SK-N-SH treated with all-trans-retinoic acid at 6 μM for 48 hours (cell line): ENCODE measurements at regions not wholly inside any gene's neighbourhood (a gene's known extent, or its start where the extent isn't known, plus 50 kb on each side); places are given as distances from the start of the nearest gene placed in this dataset.

ENCODE experiments used
- ATAC-seq: fragments of 200-7000 bp; cut with Tn5 transposase; 3 replicates; pipeline ENCODE4 v1.9.1; 2020; ENCODE audit warnings: mild to moderate bottlenecking, moderate library complexity
- ARNTL ChIP-seq: fragments of 450-650 bp; formaldehyde crosslinking; IDR thresholded peaks from 2 replicates; pipeline ENCODE4 v1.5.0; 2020; ENCODE audit warnings: low read depth, mild to moderate bottlenecking, moderate library complexity, borderline replicate concordance
- BACH2 ChIP-seq: fragments of 250-450 bp; sonication (Bioruptor Pico); IDR thresholded peaks from 2 replicates; pipeline ENCODE4 v1.9.0; 2021; ENCODE audit warnings: mild to moderate bottlenecking, borderline replicate concordance
- CREB5 ChIP-seq: fragments of 250-450 bp; sonication (Bioruptor Pico); IDR thresholded peaks from 2 replicates; pipeline ENCODE4 v1.5.1; 2020; ENCODE audit warnings: low read depth, mild to moderate bottlenecking, moderate library complexity
- CSDC2 ChIP-seq: fragments of 250-450 bp; sonication (Bioruptor Pico); IDR thresholded peaks from 2 replicates; pipeline ENCODE4 v1.5.0; 2020; ENCODE audit warnings: mild to moderate bottlenecking, moderate library complexity
- CSRNP3 ChIP-seq: fragments of 250-450 bp; sonication (Bioruptor Pico); IDR thresholded peaks from 2 replicates; pipeline ENCODE4 v1.5.1; 2021; ENCODE audit warnings: mild to moderate bottlenecking, moderate library complexity
- ESRRG ChIP-seq: fragments of 250-450 bp; sonication (Bioruptor Pico); IDR thresholded peaks from 2 replicates; pipeline ENCODE4 v1.6.1; 2021; ENCODE audit warnings: mild to moderate bottlenecking
- GLIS3 ChIP-seq: fragments of 250-450 bp; sonication (Bioruptor Pico); IDR thresholded peaks from 2 replicates; pipeline ENCODE4 v1.5.0; 2020; ENCODE audit warnings: mild to moderate bottlenecking, moderate library complexity
- ISL1 ChIP-seq: fragments of 250-450 bp; sonication (Bioruptor Pico); IDR thresholded peaks from 2 replicates; pipeline ENCODE4 v2.1.2; 2022; ENCODE audit warnings: mild to moderate bottlenecking, moderate library complexity
- OSR1 ChIP-seq: fragments of 250-450 bp; sonication (Bioruptor Pico); IDR thresholded peaks from 2 replicates; pipeline ENCODE4 v1.8.0; 2022; ENCODE audit warnings: moderate library complexity, mild to moderate bottlenecking, inconsistent platforms
- PATZ1 ChIP-seq: fragments of 250-450 bp; sonication (Bioruptor Pico); IDR thresholded peaks from 2 replicates; pipeline ENCODE4 v1.8.0; 2020; ENCODE audit warnings: mild to moderate bottlenecking, moderate library complexity, borderline replicate concordance
- POU6F1 ChIP-seq: fragments of 250-450 bp; sonication (Bioruptor Pico); IDR thresholded peaks from 2 replicates; pipeline ENCODE4 v1.8.0; 2021; ENCODE audit warnings: low read depth, mild to moderate bottlenecking, moderate library complexity, borderline replicate concordance
- PPARA ChIP-seq: fragments of 250-450 bp; sonication (Bioruptor Pico); IDR thresholded peaks from 2 replicates; pipeline ENCODE4 v1.5.0; 2020; ENCODE audit warnings: mild to moderate bottlenecking, borderline replicate concordance
- RARB ChIP-seq: fragments of 250-450 bp; sonication (Bioruptor Pico); IDR thresholded peaks from 2 replicates; pipeline ENCODE4 v1.8.0; 2021; ENCODE audit warnings: mild to moderate bottlenecking, moderate library complexity
- SNAI2 ChIP-seq: fragments of 250-450 bp; sonication (Bioruptor Pico); IDR thresholded peaks from 2 replicates; pipeline ENCODE4 v1.5.0; 2020; ENCODE audit warnings: mild to moderate bottlenecking, moderate library complexity
- TCF4 ChIP-seq: fragments of 250-450 bp; sonication (Bioruptor Pico); IDR thresholded peaks from 2 replicates; pipeline ENCODE4 v1.8.0; 2021; ENCODE audit warnings: mild to moderate bottlenecking, moderate library complexity, borderline replicate concordance
- TOX ChIP-seq: fragments of 250-450 bp; sonication (Bioruptor Pico); IDR thresholded peaks from 2 replicates; pipeline ENCODE4 v1.8.0; 2021; ENCODE audit warnings: mild to moderate bottlenecking, moderate library complexity, borderline replicate concordance
- ZC3H10 ChIP-seq: fragments of 250-450 bp; sonication (Bioruptor Pico); IDR thresholded peaks from 2 replicates; pipeline ENCODE4 v1.5.1; 2021; ENCODE audit warnings: mild to moderate bottlenecking, moderate library complexity
- ZFP3 ChIP-seq: fragments of 250-450 bp; sonication (Bioruptor Pico); IDR thresholded peaks from 2 replicates; pipeline ENCODE4 v1.5.0; 2020; ENCODE audit warnings: mild to moderate bottlenecking, moderate library complexity
- ZFP30 ChIP-seq: fragments of 450-650 bp; formaldehyde crosslinking; IDR thresholded peaks from 2 replicates; pipeline ENCODE4 v1.5.0; 2022; ENCODE audit warnings: mild to moderate bottlenecking, moderate library complexity
- ZNF70 ChIP-seq: fragments of 450-650 bp; formaldehyde crosslinking; IDR thresholded peaks from 2 replicates; pipeline ENCODE4 v1.5.0; 2020; ENCODE audit warnings: mild to moderate bottlenecking, moderate library complexity
- ZNF8 ChIP-seq: fragments of 450-650 bp; formaldehyde crosslinking; IDR thresholded peaks from 2 replicates; pipeline ENCODE4 v1.5.0; 2020; ENCODE audit warnings: mild to moderate bottlenecking, moderate library complexity
- TF ChIP-seq, protein P1 (sequence below): fragments of 250-450 bp; sonication (Bioruptor Pico); IDR thresholded peaks from 2 replicates; pipeline ENCODE4 v1.5.0; 2020; ENCODE audit warnings: mild to moderate bottlenecking, moderate library complexity

DNA sequence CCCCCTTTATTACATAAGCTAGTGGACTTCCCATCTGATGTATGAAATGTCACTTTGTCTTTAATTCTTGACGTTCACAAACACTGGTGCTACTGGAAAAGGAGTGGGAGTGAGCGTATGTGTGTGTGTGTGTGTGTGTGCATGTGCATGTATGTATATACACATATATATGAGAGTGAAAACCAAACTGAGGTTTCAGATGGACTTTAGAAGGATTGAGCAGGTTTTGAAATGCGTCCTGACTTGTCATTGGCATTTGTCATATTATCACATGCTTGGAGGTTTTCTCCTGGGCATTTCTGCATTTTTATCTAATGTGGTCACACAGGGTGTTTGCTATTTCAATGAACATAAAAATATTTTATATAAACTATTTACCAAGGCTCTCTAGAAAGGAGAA, 1085.9 kb downstream of the BCL11B start:
- ATAC-seq, result no peak
- TF ChIP-seq GLIS3 (no peak), ZFP3 (CRISPR knock-in tag) (no peak), OSR1 (CRISPR knock-in tag) (no peak), RARB (CRISPR knock-in tag) (no peak), POU6F1 (CRISPR knock-in tag) (no peak), SNAI2 (CRISPR knock-in tag) (no peak), ZFP30 (CRISPR knock-in tag) (no peak), ZC3H10 (CRISPR knock-in tag) (no peak), PATZ1 (CRISPR knock-in tag) (no peak), CSRNP3 (no peak), TOX (CRISPR knock-in tag) (no peak), CSDC2 (no peak), BACH2 (no peak), ESRRG (CRISPR knock-in tag) (no peak), PPARA (CRISPR knock-in tag) (no peak), ISL1 (CRISPR knock-in tag) (no peak), ZNF70 (no peak), ARNTL (CRISPR knock-in tag) (no peak), CREB5 (CRISPR knock-in tag) (no peak)
- TF ChIP-seq, protein P1, sequence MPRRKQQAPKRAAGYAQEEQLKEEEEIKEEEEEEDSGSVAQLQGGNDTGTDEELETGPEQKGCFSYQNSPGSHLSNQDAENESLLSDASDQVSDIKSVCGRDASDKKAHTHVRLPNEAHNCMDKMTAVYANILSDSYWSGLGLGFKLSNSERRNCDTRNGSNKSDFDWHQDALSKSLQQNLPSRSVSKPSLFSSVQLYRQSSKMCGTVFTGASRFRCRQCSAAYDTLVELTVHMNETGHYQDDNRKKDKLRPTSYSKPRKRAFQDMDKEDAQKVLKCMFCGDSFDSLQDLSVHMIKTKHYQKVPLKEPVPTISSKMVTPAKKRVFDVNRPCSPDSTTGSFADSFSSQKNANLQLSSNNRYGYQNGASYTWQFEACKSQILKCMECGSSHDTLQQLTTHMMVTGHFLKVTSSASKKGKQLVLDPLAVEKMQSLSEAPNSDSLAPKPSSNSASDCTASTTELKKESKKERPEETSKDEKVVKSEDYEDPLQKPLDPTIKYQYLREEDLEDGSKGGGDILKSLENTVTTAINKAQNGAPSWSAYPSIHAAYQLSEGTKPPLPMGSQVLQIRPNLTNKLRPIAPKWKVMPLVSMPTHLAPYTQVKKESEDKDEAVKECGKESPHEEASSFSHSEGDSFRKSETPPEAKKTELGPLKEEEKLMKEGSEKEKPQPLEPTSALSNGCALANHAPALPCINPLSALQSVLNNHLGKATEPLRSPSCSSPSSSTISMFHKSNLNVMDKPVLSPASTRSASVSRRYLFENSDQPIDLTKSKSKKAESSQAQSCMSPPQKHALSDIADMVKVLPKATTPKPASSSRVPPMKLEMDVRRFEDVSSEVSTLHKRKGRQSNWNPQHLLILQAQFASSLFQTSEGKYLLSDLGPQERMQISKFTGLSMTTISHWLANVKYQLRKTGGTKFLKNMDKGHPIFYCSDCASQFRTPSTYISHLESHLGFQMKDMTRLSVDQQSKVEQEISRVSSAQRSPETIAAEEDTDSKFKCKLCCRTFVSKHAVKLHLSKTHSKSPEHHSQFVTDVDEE, result no peak

- ATAC-seq, result no peak
- TF ChIP-seq PATZ1 (CRISPR knock-in tag) (no peak), TCF4 (CRISPR knock-in tag) (no peak), SNAI2 (CRISPR knock-in tag) (no peak), ZC3H10 (CRISPR knock-in tag) (no peak), RARB (CRISPR knock-in tag) (no peak), ZNF8 (CRISPR knock-in tag) (no peak), POU6F1 (CRISPR knock-in tag) (no peak), BACH2 (no peak), ZNF70 (no peak), ZFP3 (CRISPR knock-in tag) (no peak), TOX (CRISPR knock-in tag) (no peak), PPARA (CRISPR knock-in tag) (no peak), ZFP30 (CRISPR knock-in tag) (no peak)
- TF ChIP-seq, protein P1, result no peak
Observed at GRCh38 chr14:98187281-98187680, 1084.7 kb downstream of the BCL11B start.
